IPS-18c (cell line): ENCODE measurements at regions not wholly inside any gene's neighbourhood (a gene's known extent, or its start where the extent isn't known, plus 50 kb on each side); places are given as distances from the start of the nearest gene placed in this dataset.
"Not testable (repeated sequence)": the region's sequence is repeated elsewhere in the genome, so short reads cannot be mapped to it uniquely, and the experiment has no call there.

Experiments
- H3K4me3 ChIP-seq: 2 replicates; pipeline ENCODE4 v1.7.0; 2013; ENCODE audit warnings: low read depth, mild to moderate bottlenecking, low read length, moderate library complexity; ENCODE audit not compliant: insufficient read depth
- H3K9me3 ChIP-seq: one replicate; pipeline ENCODE4 v1.6.1; 2013; ENCODE audit warnings: mild to moderate bottlenecking, low read length, moderate library complexity; ENCODE audit not compliant: control insufficient read depth, insufficient read depth

DNA sequence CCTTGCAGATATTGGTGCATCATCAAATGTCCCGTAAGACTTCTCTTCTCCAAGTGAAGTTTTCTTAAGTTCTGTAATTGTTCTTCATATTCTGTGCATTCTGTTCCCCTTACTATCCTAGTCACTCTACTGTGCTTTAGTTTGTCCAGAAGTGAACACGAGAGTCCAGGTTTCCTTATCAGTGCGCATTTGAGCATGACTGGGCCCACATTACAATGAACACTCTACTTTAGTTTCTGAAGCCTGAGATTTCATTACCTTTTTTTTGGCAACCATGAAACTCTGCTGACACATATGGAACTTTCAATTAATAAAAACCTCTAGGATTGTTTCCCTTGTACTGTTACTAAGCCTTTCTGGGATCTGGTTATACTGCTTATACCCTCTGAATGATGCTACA lies 270.0 kb downstream of the KCNRG start:
- H3K9me3 ChIP-seq, result no peaks in the 10 kb centered on the region
- no peak overlapping the region for H3K4me3 ChIP-seq

DNA sequence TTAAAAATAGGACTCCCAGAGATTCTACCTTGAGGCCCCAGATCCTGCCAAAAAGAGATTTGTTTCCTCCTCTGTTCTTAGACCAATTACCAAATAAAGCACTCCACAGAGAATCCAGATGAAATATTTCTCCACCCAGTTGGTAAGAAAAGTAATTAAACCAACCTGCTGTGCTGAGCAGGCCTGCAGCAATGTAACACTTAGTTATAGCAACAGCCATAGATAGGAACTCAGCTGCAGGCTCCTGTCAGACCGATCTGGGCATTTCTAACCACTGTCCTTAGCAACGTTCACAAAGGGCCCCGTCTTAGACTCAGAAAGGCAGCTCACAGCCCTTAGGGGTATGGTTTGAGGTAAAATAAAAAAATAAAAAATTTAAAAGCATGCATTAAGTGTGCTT lies 271.1 kb downstream of the KCNRG start:
- Histone ChIP-seq H3K9me3 (no peaks in the 10 kb centered on the region), H3K4me3 (no peak overlapping the region)

DNA sequence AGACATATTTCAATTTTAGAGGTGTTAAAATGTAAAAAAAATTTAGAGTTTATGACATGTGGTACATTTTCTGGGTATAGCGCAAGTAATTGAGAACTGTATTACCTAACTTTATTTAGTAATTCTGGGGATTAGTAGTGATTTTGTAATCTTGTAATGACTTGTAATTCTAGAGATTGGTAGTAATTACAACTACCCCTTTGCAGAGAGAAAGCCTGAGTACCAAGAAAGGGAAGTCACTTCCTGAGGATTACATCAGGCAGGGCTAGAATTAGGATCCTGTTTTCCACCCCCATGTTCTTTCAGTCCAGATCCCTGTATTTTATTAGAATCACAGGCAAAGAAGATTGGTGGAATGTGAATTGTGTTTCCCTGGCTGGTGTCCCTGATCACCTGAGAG lies 274.9 kb downstream of the KCNRG start:
- Histone ChIP-seq H3K4me3 (no peak overlapping the region), H3K9me3 (no peaks in the 10 kb centered on the region)

DNA sequence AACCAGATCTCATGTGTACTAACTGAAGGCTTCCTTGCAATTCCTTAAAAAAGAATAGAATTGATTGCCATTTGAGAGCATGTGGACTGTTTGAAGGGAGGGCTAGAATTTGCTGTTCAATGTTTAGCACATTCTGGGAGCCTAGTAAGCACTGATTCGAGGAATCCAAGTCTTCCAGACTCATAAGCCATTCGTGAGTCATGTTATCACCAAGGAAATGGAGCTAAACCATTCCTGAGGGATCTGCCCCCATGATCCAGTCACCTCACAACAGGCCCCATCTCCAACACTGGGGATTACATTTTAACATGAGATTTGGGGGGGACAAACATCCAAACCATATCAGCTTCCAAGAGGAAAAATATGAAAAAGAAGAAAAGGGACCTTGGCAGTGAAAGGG lies 276.4 kb downstream of the KCNRG start:
- Histone ChIP-seq H3K4me3 (no peak overlapping the region), H3K9me3 (no peaks in the 10 kb centered on the region)

DNA sequence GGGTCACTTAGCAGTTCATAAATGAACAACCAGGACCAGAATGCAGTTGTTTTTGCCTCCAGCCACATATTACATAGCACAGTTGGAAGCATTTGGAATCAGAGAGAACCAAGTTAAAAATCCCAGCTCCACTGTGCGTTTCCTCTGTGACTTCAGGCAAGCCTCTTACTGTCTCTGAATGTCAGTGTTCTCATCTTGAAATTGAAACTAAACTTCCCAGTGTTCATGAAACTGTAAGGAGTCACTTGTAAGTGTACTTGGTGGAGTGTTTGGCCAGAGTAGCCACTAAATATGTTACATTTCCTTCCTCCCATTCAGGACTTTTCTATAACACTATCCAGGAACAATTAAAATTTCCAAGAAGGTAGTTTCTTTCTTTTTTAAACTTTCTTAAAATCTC lies 276.8 kb downstream of the KCNRG start:
- H3K9me3 ChIP-seq, result no peaks in the 10 kb centered on the region
- no peak overlapping the region for H3K4me3 ChIP-seq

DNA sequence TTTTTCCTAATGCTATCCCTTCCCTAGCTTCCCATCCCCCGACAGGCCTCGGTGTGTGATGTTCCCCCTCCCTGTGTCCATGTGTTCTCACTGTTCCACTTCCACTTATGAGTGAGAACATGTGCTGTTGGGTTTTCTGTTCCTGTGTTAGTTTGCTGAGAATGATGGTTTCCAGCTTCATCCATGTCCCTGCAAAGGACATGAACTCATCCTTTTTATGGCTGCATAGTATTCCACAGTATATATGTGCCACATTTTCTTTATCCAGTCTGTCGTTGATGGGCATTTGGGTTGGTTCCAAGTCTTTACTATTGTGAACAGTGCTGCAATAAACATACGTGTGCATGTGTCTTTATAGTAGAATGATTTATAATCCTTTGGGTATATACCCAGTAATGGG lies 279.2 kb downstream of the KCNRG start:
- H3K9me3 ChIP-seq, result not testable (repeated sequence)

DNA sequence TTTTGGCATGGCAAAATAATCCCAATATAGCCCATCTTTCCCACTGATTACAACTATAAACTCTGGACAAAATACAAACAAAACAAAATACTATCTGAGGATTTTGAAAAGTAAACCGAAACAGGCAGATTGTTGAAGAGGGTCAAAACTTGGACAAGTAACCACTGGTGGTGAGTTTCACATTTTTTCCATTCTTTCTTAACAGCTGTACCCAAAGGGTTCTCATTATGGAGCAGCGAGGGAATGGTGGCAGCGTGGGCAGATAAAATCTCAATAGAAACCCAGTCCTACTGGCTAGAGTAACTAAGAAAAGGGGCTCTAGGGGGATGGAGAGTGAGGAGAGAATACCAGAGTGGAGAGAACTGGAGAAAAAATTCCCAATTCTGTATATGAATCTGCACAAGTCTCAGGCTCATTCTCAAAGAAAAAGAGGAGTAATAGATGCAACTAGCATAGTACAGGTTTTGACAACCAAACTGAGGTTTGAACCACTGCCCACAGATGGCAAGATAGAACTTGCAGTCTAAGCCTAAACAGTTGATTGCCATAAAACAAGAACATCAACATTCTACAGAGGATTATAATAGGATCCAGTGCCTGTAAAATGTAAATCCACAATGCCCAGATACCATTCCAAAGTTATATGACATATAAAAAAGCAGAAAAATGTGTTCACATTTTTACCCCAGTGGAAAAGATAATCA lies 284.5 kb downstream of the KCNRG start:
- no peaks in the 10 kb centered on the region for H3K9me3 ChIP-seq
- H3K4me3 ChIP-seq, result no peak overlapping the region

More for the DNA sequence above, 279.2 kb downstream of the KCNRG start:
- H3K4me3 ChIP-seq, result not testable (repeated sequence)

DNA sequence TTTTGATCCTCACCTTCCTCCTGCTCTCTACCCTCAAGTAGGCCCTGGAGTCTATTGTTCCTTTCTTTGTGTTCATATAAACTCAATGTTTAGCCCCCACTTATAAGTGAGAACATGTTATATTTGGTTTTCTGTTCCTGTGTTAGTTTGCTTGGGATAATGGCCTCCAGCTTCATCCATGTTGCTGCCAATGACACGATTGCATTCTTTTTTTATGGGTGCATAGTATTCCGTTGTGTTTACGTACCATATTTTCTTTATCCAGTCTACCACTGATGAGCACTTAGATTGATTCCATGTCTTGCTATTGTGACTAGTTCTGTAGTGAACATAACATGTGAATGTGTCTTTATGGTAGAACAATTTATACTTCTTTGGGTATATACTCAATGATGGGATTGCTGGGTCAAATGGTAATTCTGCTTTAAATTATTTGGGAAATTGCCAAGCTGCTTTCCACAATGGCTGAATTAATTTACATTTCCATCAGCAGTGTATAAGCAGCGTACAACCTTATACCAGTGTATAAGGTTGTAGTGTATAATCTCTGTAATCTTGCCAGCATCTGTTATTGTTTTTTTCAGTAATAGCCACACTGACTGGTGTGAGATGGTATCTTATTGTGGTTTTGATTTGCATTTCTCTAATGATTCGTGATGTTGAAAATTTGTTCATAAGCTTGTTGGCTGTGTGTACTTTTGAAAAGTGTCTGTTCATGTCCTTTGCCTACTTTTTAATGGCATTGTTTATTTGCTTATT lies 288.9 kb downstream of the KCNRG start:
- H3K4me3 ChIP-seq, result no peak overlapping the region
- no peaks in the 10 kb centered on the region for H3K9me3 ChIP-seq

DNA sequence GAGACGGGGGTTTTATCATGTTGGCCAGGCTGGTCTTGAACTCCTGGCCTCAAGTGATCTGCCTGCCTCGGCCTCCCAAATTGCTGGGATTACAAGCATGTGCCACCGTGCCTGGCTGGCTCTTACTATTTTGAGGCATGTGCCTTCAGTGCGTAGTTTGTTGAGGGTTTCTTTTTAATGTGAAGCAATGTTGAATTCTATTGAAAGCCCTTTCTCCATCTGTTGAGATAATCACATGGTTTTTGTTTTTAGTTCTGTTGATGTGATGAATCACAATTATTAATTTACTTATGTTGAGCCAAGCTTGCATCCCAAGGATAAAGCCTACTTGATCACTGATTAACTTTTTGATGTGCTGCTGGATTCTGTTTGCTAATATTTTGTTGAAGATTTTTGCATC lies 290.9 kb downstream of the KCNRG start:
- Histone ChIP-seq H3K9me3 (no peaks in the 10 kb centered on the region), H3K4me3 (no peak overlapping the region)

DNA sequence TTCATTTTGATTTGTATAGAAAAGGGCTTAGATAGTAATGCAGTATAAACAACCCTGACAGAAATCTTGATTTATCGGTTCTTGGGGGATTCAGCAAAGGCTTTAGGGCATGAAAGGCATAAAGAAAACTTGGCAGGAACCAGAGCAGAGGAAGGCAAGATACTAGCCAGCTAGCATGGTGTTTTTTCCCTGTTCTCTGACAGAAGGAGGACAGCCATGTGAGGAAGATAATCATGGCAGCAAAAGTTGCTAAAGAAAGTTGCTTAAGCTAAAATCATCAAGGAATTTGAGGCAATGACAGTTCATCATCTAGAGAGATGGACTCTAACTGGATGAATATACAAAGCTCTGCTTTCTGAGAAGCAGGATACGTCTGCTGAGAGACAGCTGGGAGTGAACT lies 294.1 kb downstream of the KCNRG start:
- Histone ChIP-seq H3K9me3 (no peaks in the 10 kb centered on the region), H3K4me3 (no peak overlapping the region)

DNA sequence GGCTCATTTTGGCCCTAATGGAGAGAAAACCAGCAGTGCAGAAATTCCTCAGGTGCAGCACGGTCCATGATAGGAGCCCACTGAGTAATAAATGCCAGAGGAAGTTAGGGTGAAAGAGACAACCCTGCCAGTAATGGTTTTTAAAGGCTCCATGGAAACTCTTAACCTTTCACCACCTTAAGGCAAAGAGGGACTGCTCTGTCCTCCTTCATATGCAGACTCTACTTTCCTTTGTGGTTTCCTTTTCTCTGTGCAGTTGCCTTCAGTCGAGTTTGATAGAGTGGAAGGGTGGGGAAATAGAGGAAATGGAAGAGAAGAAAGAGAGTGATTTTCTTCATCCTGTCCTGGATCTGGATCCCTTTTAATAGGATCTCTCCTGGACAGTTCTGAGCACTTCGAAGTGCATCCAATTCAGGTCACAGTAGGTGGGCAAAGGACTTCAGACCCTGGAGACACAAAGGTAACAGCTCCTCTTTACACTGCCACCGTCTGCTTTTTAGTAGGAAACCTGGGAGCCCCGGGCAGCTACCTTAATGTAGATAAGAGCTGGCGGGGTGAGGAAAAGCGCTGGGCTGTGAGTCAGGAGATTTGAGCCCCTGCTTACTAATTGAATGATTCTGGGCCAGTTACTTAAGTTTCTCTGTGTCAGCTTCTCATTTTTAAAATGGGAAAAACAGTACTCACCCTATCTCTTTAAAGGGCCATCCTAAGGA lies 294.8 kb downstream of the KCNRG start:
- H3K4me3 ChIP-seq, result no peak overlapping the region

DNA sequence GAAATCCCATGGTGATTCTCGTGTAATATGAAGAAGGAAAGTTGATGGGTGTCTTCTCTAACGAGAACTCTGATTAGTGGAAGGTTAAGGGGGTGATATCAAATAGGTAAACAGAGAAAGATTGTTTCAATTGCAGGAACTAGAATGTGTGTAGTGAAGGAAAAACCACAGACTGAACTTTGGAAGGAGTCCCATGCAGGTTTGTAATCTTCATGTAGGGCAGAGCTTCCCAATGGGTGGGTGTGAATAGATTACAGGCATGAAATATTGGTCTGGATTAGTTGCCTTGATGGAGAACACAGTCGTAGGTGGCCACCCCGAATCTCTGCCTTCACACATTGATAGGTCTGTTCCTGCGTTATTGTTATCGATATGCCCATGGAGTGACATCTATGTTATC lies 295.5 kb downstream of the KCNRG start:
- Histone ChIP-seq H3K4me3 (no peak overlapping the region), H3K9me3 (no peaks in the 10 kb centered on the region)

More for the DNA sequence above, 294.8 kb downstream of the KCNRG start:
- no peaks in the 10 kb centered on the region for H3K9me3 ChIP-seq

DNA sequence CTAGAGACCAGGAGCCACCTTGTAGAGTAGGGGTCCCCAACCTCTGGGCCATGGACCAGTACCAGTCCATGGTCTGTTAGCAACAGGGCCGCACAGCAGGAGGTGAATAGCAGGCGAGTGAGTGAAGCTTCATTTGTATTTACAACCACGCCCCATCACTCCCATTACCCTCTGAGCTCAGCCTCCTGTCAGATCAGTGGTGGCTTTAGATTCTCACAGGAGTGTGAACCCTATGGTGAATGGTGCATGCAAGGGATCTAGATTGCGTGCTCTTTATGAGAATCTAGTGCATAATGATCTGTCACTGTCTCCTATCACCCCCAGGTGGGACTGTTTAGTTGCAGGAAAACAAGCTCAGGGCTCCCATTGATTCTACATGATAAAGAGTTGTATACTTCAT lies 303.6 kb downstream of the KCNRG start:
- no peaks in the 10 kb centered on the region for H3K9me3 ChIP-seq
- no peak overlapping the region for H3K4me3 ChIP-seq

DNA sequence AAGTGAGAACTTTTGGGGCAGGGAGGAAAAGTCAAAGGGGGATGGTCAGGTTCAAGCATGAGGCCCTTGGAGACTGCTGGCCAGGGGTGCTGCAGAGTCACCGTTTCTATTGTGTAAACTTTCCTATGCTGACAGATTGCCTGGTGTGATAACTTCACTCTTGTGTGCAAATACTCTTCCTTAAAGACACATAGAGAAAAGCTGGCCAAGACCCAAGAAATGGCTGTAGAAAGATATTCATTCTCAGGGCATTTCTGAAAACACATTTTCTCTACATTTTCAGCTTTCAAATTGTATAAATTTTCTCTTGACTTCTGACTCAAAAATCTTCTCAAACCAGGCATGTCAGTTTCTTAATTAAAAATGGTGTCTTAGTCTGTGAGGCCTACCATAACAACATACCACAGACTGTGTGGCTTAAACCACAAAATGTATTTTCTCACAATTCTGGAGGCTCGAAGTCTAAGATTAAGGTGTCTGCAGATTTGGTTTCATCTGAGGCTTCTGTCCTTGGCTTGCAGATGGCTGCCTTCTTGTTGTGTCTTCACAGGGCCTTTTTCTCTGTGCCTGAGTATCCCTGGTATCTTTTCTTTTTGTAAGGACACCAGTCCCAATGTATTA lies 304.5 kb downstream of the KCNRG start:
- no peak overlapping the region for H3K4me3 ChIP-seq
- no peaks in the 10 kb centered on the region for H3K9me3 ChIP-seq

DNA sequence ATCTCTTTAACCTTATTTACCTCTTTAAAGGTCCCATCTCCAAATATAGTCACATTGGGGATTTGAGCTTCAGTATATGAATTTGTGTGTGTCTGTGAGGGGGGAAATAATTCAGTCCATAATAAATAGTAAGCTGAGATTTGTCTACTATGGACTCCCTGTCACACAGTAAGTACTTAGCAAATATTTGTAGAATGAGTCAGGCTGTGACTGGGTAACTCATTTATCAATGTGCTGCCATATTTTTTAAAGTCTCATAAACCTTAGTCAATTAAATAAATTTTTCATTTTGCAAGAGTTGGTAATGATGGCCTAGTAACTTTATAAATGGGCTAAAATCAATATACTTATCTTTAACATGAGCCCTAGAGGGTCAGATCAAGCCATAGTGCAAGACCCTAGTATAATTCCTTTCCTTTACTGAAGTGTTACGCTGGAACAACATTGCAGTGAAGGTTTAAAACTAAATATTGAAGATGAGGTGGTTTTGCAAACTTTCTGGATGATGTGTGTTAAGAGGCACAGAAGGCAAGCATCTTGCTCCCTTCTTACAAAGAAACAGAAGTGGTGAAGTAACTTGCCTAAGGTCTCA lies 305.1 kb downstream of the KCNRG start:
- Histone ChIP-seq H3K9me3 (no peaks in the 10 kb centered on the region), H3K4me3 (no peak overlapping the region)

DNA sequence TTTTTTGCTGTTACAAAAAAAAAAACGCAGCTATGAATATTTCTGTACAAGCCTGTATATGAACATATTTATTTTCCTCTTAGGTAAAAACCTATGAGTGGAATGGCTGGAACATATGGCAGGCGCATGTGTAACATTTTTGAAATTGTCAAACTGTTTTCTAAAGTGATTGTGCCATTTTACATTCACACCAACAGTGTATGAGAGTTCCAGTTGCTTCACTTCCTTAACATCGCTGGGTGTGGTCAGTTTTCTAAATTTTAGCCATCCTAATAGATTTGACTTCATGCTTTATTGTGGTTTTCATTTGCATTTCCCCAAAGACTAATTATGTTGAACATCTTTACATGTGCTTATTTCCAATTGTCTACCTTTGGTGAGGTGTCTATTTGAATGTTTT lies 306.8 kb downstream of the KCNRG start:
- H3K4me3 ChIP-seq, result no peak overlapping the region
- H3K9me3 ChIP-seq, result no peaks in the 10 kb centered on the region

DNA sequence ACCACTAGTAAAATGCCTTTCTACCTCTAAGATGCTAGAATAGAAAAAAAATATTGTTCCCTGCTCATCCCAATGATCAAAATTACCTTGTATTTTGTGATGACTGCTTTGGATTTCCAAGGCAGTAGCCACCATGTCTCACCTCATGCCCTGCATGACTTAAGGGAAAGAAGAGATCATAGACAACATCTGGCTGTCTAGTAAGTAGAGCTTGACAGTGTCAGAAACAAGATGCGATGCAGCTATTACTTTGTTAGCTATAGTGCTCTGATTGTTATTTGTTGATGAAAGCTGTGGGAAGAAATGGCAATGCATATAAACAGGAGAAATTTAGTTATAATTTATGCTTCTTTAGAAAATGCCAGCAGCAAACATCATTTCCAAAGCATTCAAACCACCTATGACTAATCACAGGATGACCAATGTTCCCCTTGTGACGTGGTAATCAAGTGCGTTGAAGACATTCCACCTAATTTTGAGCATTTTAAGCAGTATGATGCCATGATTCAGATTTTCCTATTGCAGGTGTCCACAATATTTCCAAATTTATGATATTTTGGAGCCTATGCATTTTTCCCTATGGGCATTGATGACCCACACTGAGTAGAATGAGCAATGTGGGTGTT lies 308.3 kb downstream of the KCNRG start:
- Histone ChIP-seq H3K4me3 (no peak overlapping the region), H3K9me3 (no peaks in the 10 kb centered on the region)
